ENCODE measurements at regions not wholly inside any gene's neighbourhood (a gene's known extent, or its start where the extent isn't known, plus 50 kb on each side); places are given as distances from the start of the nearest gene placed in this dataset.

GRCh38 chr2:16136461-16137035 lies 196.2 kb downstream of the MYCN start:
- DNase-seq (ENCODE audit: low read depth), result no peak

DNA sequence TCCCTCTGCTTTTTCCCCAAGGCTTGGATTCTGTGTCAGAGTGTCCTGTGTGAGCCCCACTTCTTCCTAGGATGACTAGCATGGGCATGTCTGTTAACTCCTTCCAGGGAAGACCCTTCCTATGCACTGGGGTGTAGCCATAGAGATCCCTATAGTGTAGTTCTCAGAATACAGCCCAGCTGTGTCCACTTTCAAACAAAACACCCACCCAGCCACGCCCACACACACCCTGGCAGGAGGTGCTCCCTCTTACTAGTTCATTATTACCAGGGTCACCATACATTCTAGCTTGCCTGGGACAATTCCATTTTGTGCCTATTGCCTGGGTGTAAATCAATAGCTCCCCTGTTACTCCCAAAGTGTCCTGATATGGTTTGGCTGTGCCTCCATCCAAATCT lies 195.6 kb downstream of the MYCN start:
- no peak for DNase-seq (ENCODE audit: low read depth)

GRCh38 chr2:16135196-16135912 lies 195.0 kb downstream of the MYCN start:
- no peak for DNase-seq (ENCODE audit: low read depth)

GRCh38 chr2:16134436-16135165 lies 194.3 kb downstream of the MYCN start:
- no peak for DNase-seq (ENCODE audit: low read depth)

GRCh38 chr2:16130906-16131400 lies 190.6 kb downstream of the MYCN start:
- DNase-seq (ENCODE audit: low read depth), result no peak

DNA sequence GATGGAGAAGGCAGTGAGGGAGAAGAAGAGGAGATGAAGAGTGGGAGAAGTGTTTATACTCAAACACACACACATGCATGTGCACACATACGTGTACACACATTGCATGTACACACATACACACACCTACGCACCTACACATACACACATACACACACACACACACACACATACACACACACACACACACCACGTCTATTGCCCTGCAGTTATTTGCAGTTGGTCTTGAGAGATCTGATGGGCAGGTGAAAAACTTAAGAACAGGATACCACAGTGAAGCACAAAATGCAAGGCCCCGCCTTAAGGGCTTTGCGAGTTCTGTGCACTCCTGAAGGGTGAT lies 190.2 kb downstream of the MYCN start:
- no peak for DNase-seq (ENCODE audit: low read depth)

DNA sequence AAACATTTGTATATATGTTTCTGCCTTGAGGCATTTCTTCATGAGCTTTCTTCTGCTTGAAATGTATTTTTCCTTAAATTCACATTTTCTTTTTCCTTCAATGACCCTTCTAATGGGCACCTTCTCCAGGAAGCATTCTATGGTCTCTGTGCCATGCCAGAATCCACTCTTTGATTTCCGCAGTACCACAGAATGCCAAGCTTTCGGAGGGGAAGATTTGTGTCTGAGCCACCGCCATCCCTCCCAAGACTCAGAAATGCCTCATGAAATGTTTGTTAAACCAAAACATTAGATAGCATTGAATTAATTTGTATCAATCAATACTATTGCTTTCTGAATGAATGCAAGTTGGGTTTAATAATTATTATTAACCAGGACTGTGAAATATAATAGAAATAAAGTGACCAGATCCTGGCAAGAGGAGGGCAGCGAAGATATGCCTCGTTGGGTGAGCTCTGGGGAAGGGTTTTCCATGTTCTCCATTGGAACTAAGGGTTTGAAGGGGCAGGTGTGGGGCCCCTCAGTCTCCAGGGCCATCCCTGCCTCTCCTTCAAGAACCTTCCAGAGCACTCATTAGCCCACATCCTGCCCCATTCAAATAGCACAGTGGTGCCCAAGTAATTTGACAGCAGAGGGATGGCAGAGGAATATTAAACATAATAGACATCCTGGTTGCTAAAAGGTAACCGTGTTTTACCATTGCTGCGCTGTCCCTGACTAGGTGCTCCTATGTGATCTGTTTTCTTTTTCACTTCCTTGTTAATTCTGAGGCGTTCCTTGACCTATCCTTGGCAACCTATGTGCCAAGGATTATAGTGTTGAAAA lies 189.6 kb downstream of the MYCN start:
- no peak for DNase-seq (ENCODE audit: low read depth)

- DNase-seq (ENCODE audit: low read depth), result no peak
Observed at GRCh38 chr2:16128746-16129610, 188.6 kb downstream of the MYCN start.

DNA sequence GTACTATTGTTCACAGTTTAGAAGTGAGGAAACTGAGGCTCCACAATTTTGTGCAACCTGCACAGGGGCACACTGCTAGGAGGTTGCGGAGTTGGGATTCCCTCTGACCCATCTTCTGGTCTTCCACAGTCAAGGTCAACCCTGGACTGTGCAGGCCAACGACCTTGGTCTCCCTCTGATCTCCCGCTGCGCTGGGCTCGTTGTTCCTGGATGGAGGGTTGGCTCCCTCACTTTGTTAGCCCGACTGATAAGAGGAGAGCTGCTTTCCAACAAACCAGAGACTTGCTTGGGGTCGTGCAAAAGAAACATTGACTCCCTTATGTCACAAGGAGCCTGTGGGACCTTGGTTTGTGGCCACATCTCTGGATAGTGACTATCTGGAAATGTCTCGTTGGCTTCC lies 187.6 kb downstream of the MYCN start:
- no peak for DNase-seq (ENCODE audit: low read depth)

- DNase-seq (ENCODE audit: low read depth), result no peak
Observed at GRCh38 chr2:16127276-16127940, 187.1 kb downstream of the MYCN start.

- DNase-seq (ENCODE audit: low read depth), result no peak
Observed at GRCh38 chr2:16126517-16127275, 186.3 kb downstream of the MYCN start.

GRCh38 chr2:16125614-16126516 lies 185.5 kb downstream of the MYCN start:
- DNase-seq (ENCODE audit: low read depth), result no peak

- no peak for DNase-seq (ENCODE audit: low read depth)
Observed at GRCh38 chr2:16124881-16125613, 184.7 kb downstream of the MYCN start.

DNA sequence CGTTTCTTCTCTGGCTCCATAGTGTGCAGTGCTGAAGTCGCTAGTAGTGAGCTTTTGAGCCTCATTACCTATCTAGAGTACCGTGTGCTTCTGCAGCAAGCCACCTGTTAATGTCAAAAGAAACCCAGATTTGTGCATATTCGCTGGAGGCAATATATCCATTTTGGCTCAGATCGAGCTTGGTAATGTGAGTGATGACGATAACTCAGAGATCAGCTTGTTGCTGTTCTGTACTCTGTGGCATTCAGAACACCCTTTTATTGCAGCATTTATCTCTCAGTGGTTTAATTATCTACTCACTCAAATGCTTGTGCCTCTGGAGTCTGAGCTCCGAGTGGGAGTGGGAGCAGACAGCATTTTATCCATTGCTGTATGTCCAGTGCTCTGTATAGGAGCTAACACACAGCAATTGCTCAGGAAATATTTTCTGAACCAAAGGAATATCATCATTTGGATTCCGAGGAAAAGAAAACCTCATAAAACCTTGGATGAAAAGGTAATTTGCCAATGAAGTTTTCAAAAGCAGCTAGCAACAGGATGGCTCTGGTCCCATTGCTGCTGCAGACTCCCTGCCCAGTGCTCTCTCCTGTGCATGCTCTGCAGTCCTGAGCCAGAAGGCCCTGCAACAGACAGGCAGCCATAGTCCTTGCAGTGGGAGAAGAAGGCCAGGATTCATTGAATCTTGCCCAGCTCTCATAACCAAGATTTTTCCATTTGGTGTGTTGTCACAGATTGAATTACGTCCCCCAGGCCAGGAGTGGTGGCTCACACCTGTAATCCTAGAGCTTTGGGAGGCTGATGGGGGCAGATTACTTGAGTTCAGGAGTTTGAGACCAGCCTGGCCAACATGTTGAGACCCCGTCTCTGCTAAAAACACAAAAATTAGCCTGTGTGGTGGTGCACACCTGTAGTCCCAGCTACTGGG lies 183.8 kb downstream of the MYCN start:
- no peak for DNase-seq (ENCODE audit: low read depth)

GRCh38 chr2:16123421-16123820 lies 183.1 kb downstream of the MYCN start:
- DNase-seq (ENCODE audit: low read depth), result no peak

- no peak for DNase-seq (ENCODE audit: low read depth)
Observed at GRCh38 chr2:16122556-16122955, 182.2 kb downstream of the MYCN start.

DNA sequence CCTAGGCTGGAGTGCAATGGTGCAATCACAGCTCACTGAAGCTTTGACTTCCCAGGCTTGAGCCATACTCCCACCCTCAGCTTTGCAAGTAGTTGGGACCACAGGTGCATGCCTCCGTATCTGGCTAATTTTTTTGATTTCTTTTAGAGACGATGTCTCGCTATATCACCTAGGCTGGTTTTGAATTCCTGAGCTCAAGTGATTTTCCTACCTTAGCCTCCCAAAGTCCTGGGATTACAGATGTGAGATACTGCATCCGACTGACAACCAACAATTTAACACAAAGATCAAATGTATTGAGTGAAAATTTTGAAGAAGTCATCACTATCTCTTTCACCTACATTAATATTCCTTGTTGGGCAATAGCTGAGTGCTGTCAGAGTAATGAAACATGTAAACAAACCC lies 181.6 kb downstream of the MYCN start:
- no peak for DNase-seq (ENCODE audit: low read depth)

Measured in activated T-helper 9 cell treated with anti-CD3 and anti-CD28 coated beads, Interleukin-2, amount 50 U/mL, for 16 hours (primary cell).